DMS 273 treated with DMSO at 0.1 percent for 48 hours (cell line): ENCODE measurements at regions not wholly inside any gene's neighbourhood (a gene's known extent, or its start where the extent isn't known, plus 50 kb on each side); places are given as distances from the start of the nearest gene placed in this dataset.

Experiments used
- DNase-seq: peaks from one replicate; lab custom pipeline; 2025; lab: John Stamatoyannopoulos, UW

- no peak for DNase-seq
Measured at GRCh38 chr6:26149240-26149639, 62.0 kb downstream of the HFE start.

GRCh38 chr6:26152226-26153101 is 65.2 kb downstream of the HFE start:
- no peak for DNase-seq

GRCh38 chr6:26155061-26155930 is 68.1 kb downstream of the HFE start:
- no peak for DNase-seq

- DNase-seq = peak; percentile 66
Measured at GRCh38 chr6:26156105-26156849, 69.0 kb downstream of the HFE start.

- no peak for DNase-seq
Measured at GRCh38 chr6:26156850-26157250, 69.6 kb downstream of the HFE start.

GRCh38 chr6:26157251-26158075 is 70.2 kb downstream of the HFE start:
- DNase-seq = peak; percentile 99

GRCh38 chr6:26158076-26158580 is 70.9 kb downstream of the HFE start:
- no peak for DNase-seq

GRCh38 chr6:26158581-26159356 is 71.5 kb downstream of the HFE start:
- peak; percentile 27 for DNase-seq

GRCh38 chr6:26159357-26160273 is 72.4 kb downstream of the HFE start:
- DNase-seq = peak; percentile 47

GRCh38 chr6:26161322-26161721 is 74.1 kb downstream of the HFE start:
- DNase-seq = no peak

- no peak for DNase-seq
Measured at GRCh38 chr6:26162399-26162798, 75.2 kb downstream of the HFE start.

GRCh38 chr6:26163427-26164119 is 76.3 kb downstream of the HFE start:
- no peak for DNase-seq

- no peak for DNase-seq
Measured at GRCh38 chr6:26164120-26164505, 76.9 kb downstream of the HFE start.

- no peak for DNase-seq
Measured at GRCh38 chr6:26165261-26165790, 78.1 kb downstream of the HFE start.

- no peak for DNase-seq
Measured at GRCh38 chr6:26170181-26170580, 83.0 kb downstream of the HFE start.

- DNase-seq = no peak
Measured at GRCh38 chr6:26170951-26171841, 84.0 kb downstream of the HFE start.

GRCh38 chr6:26172608-26172968 is 85.4 kb downstream of the HFE start:
- DNase-seq = no peak

GRCh38 chr6:26173836-26174145 is 86.6 kb downstream of the HFE start:
- no peak for DNase-seq
